ENCODE measurements at regions not wholly inside any gene's neighbourhood (a gene's known extent, or its start where the extent isn't known, plus 50 kb on each side); places are given as distances from the start of the nearest gene placed in this dataset.

- TF ChIP-seq CTCF (IDR thresholded peaks at IDR 0.05) (no peak), POLR2A (IDR thresholded peaks at IDR 0.05) (no peak)
Measured at GRCh38 chr6:79369026-79369425, 134.5 kb upstream of the HMGN3 start.

Measured in thyroid gland (tissue), 4 donors.